ENCODE measurements at regions not wholly inside any gene's neighbourhood (a gene's known extent, or its start where the extent isn't known, plus 50 kb on each side); places are given as distances from the start of the nearest gene placed in this dataset.

GRCh38 chr4:83923341-83923740, 387.4 kb downstream of the GPAT3 start:
- no peaks in the 10 kb centered on the region for H3K27me3 ChIP-seq
- intact Hi-C loops (cut with DNase I) = no loop called here
- H3K4me1 ChIP-seq = peaks cover 0 to 31% (median 16%) of the 10 kb centered on the region in 4 donors
- 76% methylated on average over 1 of the region's 1 CpG for WGBS
- no peak overlapping the region for H3K27ac ChIP-seq (replicated peaks in 1 of 4)
- no peak for DNase-seq (ENCODE audit: extremely low spot score)
- H3K9me3 ChIP-seq = no peaks in the 10 kb centered on the region
- H3K36me3 ChIP-seq = no peaks in the 10 kb centered on the region
- no peak for TF ChIP-seq EP300 (IDR thresholded peaks at IDR 0.05)
- TF ChIP-seq POLR2AphosphoS5 (IDR thresholded peaks at IDR 0.05) = no peak
- TF ChIP-seq POLR2A (IDR thresholded peaks at IDR 0.05; ENCODE audit: low read depth) = no peak
- H3K4me3 ChIP-seq = no peak overlapping the region

- Histone ChIP-seq H3K4me3 (no peak overlapping the region), H3K36me3 (no peaks in the 10 kb centered on the region), H3K9me3 (no peaks in the 10 kb centered on the region), H3K27ac (replicated peaks in 1 of 4) (peak overlapping the region in 1 of 4 donors; percentile 2), H3K4me1 (peaks cover 0 to 31% (median 16%) of the 10 kb centered on the region in 4 donors), H3K27me3 (no peaks in the 10 kb centered on the region)
- intact Hi-C loops (cut with DNase I) = no loop called here
- TF ChIP-seq POLR2AphosphoS5 (IDR thresholded peaks at IDR 0.05) (no peak), POLR2A (IDR thresholded peaks at IDR 0.05; ENCODE audit: low read depth) (no peak), CTCF (IDR thresholded peaks at IDR 0.05) (no peak)
- WGBS = 27% methylated on average over 1 of the region's 1 CpG
- DNase-seq (ENCODE audit: extremely low spot score) = no peak
Measured at GRCh38 chr4:83922402-83922801, 386.5 kb downstream of the GPAT3 start.

GRCh38 chr4:83921124-83921523, 385.2 kb downstream of the GPAT3 start:
- intact Hi-C loops (cut with DNase I) = no loop called here
- no peak for DNase-seq (ENCODE audit: extremely low spot score)
- no peaks in the 10 kb centered on the region for H3K9me3 ChIP-seq
- H3K4me3 ChIP-seq = no peak overlapping the region
- TF ChIP-seq POLR2AphosphoS5 (IDR thresholded peaks at IDR 0.05) (no peak), EP300 (IDR thresholded peaks at IDR 0.05) (no peak), POLR2A (IDR thresholded peaks at IDR 0.05; ENCODE audit: low read depth) (no peak), CTCF (IDR thresholded peaks at IDR 0.05) (no peak)
- WGBS = 86% methylated on average over 8 of the region's 8 CpGs
- no peaks in the 10 kb centered on the region for H3K27me3 ChIP-seq
- H3K36me3 ChIP-seq = no peaks in the 10 kb centered on the region
- peaks cover 0 to 31% (median 16%) of the 10 kb centered on the region in 4 donors for H3K4me1 ChIP-seq
- H3K27ac ChIP-seq (replicated peaks in 1 of 4) = peak overlapping the region in 1 of 4 donors; percentile 35

GRCh38 chr4:83920375-83920774, 384.5 kb downstream of the GPAT3 start:
- DNase-seq (ENCODE audit: extremely low spot score) = no peak
- Histone ChIP-seq H3K9me3 (no peaks in the 10 kb centered on the region), H3K4me1 (peaks cover 0 to 31% (median 16%) of the 10 kb centered on the region in 4 donors), H3K27ac (replicated peaks in 1 of 4) (no peak overlapping the region), H3K4me3 (no peak overlapping the region), H3K27me3 (no peaks in the 10 kb centered on the region), H3K36me3 (no peaks in the 10 kb centered on the region)
- intact Hi-C loops (cut with DNase I) = no loop called here
- 56% methylated on average over 3 of the region's 3 CpGs for WGBS
- TF ChIP-seq CTCF (IDR thresholded peaks at IDR 0.05) (no peak), EP300 (IDR thresholded peaks at IDR 0.05) (no peak)

GRCh38 chr4:83917572-83917971, 381.7 kb downstream of the GPAT3 start:
- intact Hi-C loops (cut with DNase I) = no loop called here
- H3K9me3 ChIP-seq = no peaks in the 10 kb centered on the region
- no peak for TF ChIP-seq CTCF (IDR thresholded peaks at IDR 0.05)
- TF ChIP-seq EP300 (IDR thresholded peaks at IDR 0.05) = no peak
- no peak for TF ChIP-seq POLR2AphosphoS5 (IDR thresholded peaks at IDR 0.05)
- no peak for TF ChIP-seq POLR2A (IDR thresholded peaks at IDR 0.05; ENCODE audit: low read depth)
- no peak for DNase-seq (ENCODE audit: extremely low spot score)
- H3K4me1 ChIP-seq = peaks cover 0 to 25% (median 15%) of the 10 kb centered on the region in 4 donors
- no peak overlapping the region for H3K27ac ChIP-seq (replicated peaks in 1 of 4)
- H3K36me3 ChIP-seq = no peaks in the 10 kb centered on the region
- 80% methylated on average over 8 of the region's 8 CpGs for WGBS
- no peaks in the 10 kb centered on the region for H3K27me3 ChIP-seq
- H3K4me3 ChIP-seq = no peak overlapping the region
